PC-9 (cell line): ENCODE measurements at regions not wholly inside any gene's neighbourhood (a gene's known extent, or its start where the extent isn't known, plus 50 kb on each side); places are given as distances from the start of the nearest gene placed in this dataset.

Source experiments
- BruUV-seq: library from RNA; stranded (reverse); fragments of 400-500 nt; replicated peaks from 2 replicates; lab custom pipeline; 2021; lab: Mats Ljungman, UMichigan
- CTCF ChIA-PET: fragments of 300-600 bp; sonication (Branson Sonifier 250); formaldehyde crosslinking; loops from one replicate; lab custom pipeline; 2022; ENCODE audit warnings: antibody characterized with exemption; lab: Charles Lee
- POLR2A ChIA-PET: fragments of 300-600 bp; sonication (Branson Sonifier 250); formaldehyde crosslinking; loops from one replicate; lab custom pipeline; 2022; ENCODE audit warnings: antibody characterized with exemption; ENCODE audit not compliant: unreplicated experiment; lab: Charles Lee
- DNase-seq, 2 experiments: peaks; one replicate each; pipeline versions ENCODE4 v3.0.0 to v3.0.0-alpha.2; 2015 to 2022; ENCODE audit warnings: mixed read lengths in 1 of 2
- H2AFZ ChIP-seq: fragments of 200-600 bp; sonication (generic); 2 replicates; pipeline ENCODE4 v1.8.1; 2017; ENCODE audit warnings: antibody characterized with exemption
- H3F3A ChIP-seq: fragments of 200-600 bp; sonication (generic); 2 replicates; pipeline ENCODE4 v1.8.1; 2017; ENCODE audit warnings: antibody characterized with exemption, mild to moderate bottlenecking, low read depth; ENCODE audit not compliant: insufficient read depth
- H3K27ac ChIP-seq: fragments of 200-600 bp; sonication (generic); 2 replicates; pipeline ENCODE4 v1.6.1; 2016; ENCODE audit warnings: mixed run types
- H3K27me3 ChIP-seq: fragments of 200-600 bp; sonication (generic); 2 replicates; pipeline ENCODE4 v1.6.1; 2016; ENCODE audit warnings: low read depth, mixed run types; ENCODE audit not compliant: insufficient read depth
- H3K36me3 ChIP-seq: fragments of 200-600 bp; sonication (generic); 2 replicates; pipeline ENCODE4 v1.6.1; 2016; ENCODE audit warnings: low read depth, mixed run types
- H3K4me1 ChIP-seq: fragments of 200-600 bp; sonication (generic); replicated peaks from 2 replicates; pipeline ENCODE4 v1.6.1; 2016; ENCODE audit warnings: mixed run types; ENCODE audit not compliant: insufficient read depth
- H3K4me2 ChIP-seq: fragments of 200-600 bp; sonication (generic); 2 replicates; pipeline ENCODE4 v1.6.1; 2017; ENCODE audit warnings: mixed run types
- H3K4me3 ChIP-seq: fragments of 200-600 bp; sonication (generic); 2 replicates; pipeline ENCODE4 v1.6.1; 2016; ENCODE audit warnings: mixed run types
- H3K79me2 ChIP-seq: fragments of 200-600 bp; sonication (generic); 2 replicates; pipeline ENCODE4 v1.6.1; 2017; ENCODE audit warnings: low read depth, mixed run types
- H3K9me2 ChIP-seq: fragments of 200-600 bp; sonication (generic); 2 replicates; pipeline ENCODE4 v1.8.1; 2017; ENCODE audit warnings: mild to moderate bottlenecking; ENCODE audit not compliant: insufficient read depth
- H3K9me3 ChIP-seq: fragments of 200-600 bp; sonication (generic); 2 replicates; pipeline ENCODE4 v1.8.1; 2016; ENCODE audit warnings: low read depth; ENCODE audit not compliant: insufficient read depth
- H4K20me1 ChIP-seq: fragments of 200-600 bp; sonication (generic); 2 replicates; pipeline ENCODE4 v1.8.1; 2017; ENCODE audit not compliant: insufficient read depth
- CTCF ChIP-seq: fragments of 200-600 bp; sonication (generic); conservative IDR thresholded peaks from 2 replicates; pipeline ENCODE4 v1.6.1; 2017; ENCODE audit warnings: mixed run types, antibody characterized with exemption, mild to moderate bottlenecking, moderate library complexity
- EZH2 ChIP-seq: fragments of 200-600 bp; sonication (generic); IDR thresholded peaks from 2 replicates; pipeline ENCODE4 v1.8.0; 2017; ENCODE audit warnings: antibody characterized with exemption, low read depth
- intact Hi-C: fragments of 100-400 bp; cut with micrococcal nuclease; formaldehyde crosslinking; loops from one replicate; pipeline ENCODE4 v1.10.0; 2022; ENCODE audit not compliant: unreplicated experiment

GRCh38 chr20:61025536-61025935 lies 226.5 kb upstream of the CDH4 start:
- ChIA-PET POLR2A (no interaction called here), CTCF (no interaction called here)
- Histone ChIP-seq H3K4me1 (no peaks in the 10 kb centered on the region), H3K9me2 (no peaks in the 10 kb centered on the region; the same call in 1 of the 2 replicates), H3K27ac (no peak overlapping the region), H3K36me3 (no peaks in the 10 kb centered on the region), H3K79me2 (no peaks in the 10 kb centered on the region), H3K27me3 (peaks cover 64% of the 10 kb centered on the region), H3K9me3 (no peaks in the 10 kb centered on the region), H3K4me3 (no peak overlapping the region), H2AFZ (no peak overlapping the region), H3K4me2 (no peak overlapping the region), H4K20me1 (no peaks in the 10 kb centered on the region), H3F3A (no peaks in the 10 kb centered on the region)
- intact Hi-C loops = no loop called here
- TF ChIP-seq EZH2 = no peak
- no peak for TF ChIP-seq CTCF
- DNase-seq = no peak
- BruUV-seq = no TSS peak

GRCh38 chr20:61026173-61026572 lies 225.9 kb upstream of the CDH4 start:
- no peaks in the 10 kb centered on the region for H3K36me3 ChIP-seq
- ChIA-PET POLR2A (no interaction called here), CTCF (no interaction called here)
- TF ChIP-seq EZH2 = no peak
- no peak for TF ChIP-seq CTCF
- H3K79me2 ChIP-seq = no peaks in the 10 kb centered on the region
- peaks cover 62% of the 10 kb centered on the region for H3K27me3 ChIP-seq
- H3K9me3 ChIP-seq = no peaks in the 10 kb centered on the region
- intact Hi-C loops = no loop called here
- no peaks in the 10 kb centered on the region; the same call in 1 of the 2 replicates for H3K9me2 ChIP-seq
- no peak overlapping the region for H3K4me2 ChIP-seq
- no peak overlapping the region for H2AFZ ChIP-seq
- DNase-seq = no peak
- H3F3A ChIP-seq = no peaks in the 10 kb centered on the region
- H3K27ac ChIP-seq = no peak overlapping the region
- H3K4me3 ChIP-seq = no peak overlapping the region
- H4K20me1 ChIP-seq = no peaks in the 10 kb centered on the region
- BruUV-seq = no TSS peak
- no peaks in the 10 kb centered on the region for H3K4me1 ChIP-seq

DNA sequence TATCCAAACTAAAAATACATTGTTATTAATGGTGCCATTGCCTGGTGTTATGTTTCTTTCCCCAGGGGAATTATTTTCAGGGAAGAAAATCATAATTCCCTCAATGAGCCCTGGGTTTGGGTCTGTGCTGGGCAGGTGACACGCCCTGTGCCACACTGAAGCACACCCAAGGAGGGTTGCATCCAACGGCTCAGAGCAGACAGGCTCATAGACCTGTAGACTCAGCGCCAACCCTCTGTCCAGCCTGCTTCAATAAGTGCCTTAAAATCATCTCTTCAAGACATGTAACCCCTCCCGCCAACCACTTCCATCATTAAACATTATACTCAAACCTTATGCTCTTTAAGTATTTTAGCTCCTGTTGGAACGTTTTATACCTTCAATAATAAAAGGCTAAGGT lies 225.3 kb upstream of the CDH4 start:
- Histone ChIP-seq H3K27ac (no peak overlapping the region), H3K9me2 (no peaks in the 10 kb centered on the region; the same call in 1 of the 2 replicates), H3K9me3 (no peaks in the 10 kb centered on the region), H3K36me3 (no peaks in the 10 kb centered on the region), H4K20me1 (no peaks in the 10 kb centered on the region), H3K4me3 (no peak overlapping the region), H3K27me3 (peaks cover 57% of the 10 kb centered on the region), H2AFZ (no peak overlapping the region), H3K4me1 (no peaks in the 10 kb centered on the region), H3F3A (no peaks in the 10 kb centered on the region), H3K4me2 (no peak overlapping the region), H3K79me2 (no peaks in the 10 kb centered on the region)
- ChIA-PET POLR2A (no interaction called here), CTCF (no interaction called here)
- no TSS peak for BruUV-seq
- intact Hi-C loops = no loop called here
- no peak for TF ChIP-seq EZH2
- no peak for TF ChIP-seq CTCF
- DNase-seq = no peak
